ENCODE measurements at regions not wholly inside any gene's neighbourhood (a gene's known extent, or its start where the extent isn't known, plus 50 kb on each side); places are given as distances from the start of the nearest gene placed in this dataset.

- no peak overlapping the region for H2AFZ ChIP-seq (ENCODE audit: low read length)
- H3K27ac ChIP-seq (ENCODE audit: low read length) = no peak overlapping the region
- H3K79me2 ChIP-seq (ENCODE audit: low read length) = no peaks in the 10 kb centered on the region
These were observed 50.6 kb upstream of the FER start for GRCh38 chr5:108696951-108697715.

GRCh38 chr5:108696407-108696806 lies 51.3 kb upstream of the FER start:
- no peak for DNase-seq

More at GRCh38 chr5:108696951-108697715, 50.6 kb upstream of the FER start:
- no peak for TF ChIP-seq CTCF (IDR thresholded peaks at IDR 0.05; ENCODE audit: low read length)
- no peaks in the 10 kb centered on the region for H3K4me1 ChIP-seq (ENCODE audit: low read length)
- no peaks in the 10 kb centered on the region for H3K27me3 ChIP-seq (replicated peaks; ENCODE audit: insufficient read depth, low read length)
- no peaks in the 10 kb centered on the region for H3K9me3 ChIP-seq (replicated peaks; ENCODE audit: insufficient read depth, low read length)
- no peak overlapping the region for H3K4me2 ChIP-seq (ENCODE audit: low read depth, low read length)
- no peak for DNase-seq
- no peak overlapping the region for H3K9ac ChIP-seq (ENCODE audit: low read length)
- no peaks in the 10 kb centered on the region for H3K9me2 ChIP-seq (replicated peaks; ENCODE audit: insufficient read depth, low read length)
- no peak overlapping the region for H3K4me3 ChIP-seq (ENCODE audit: low read length)
- no peaks in the 10 kb centered on the region for H3K36me3 ChIP-seq (replicated peaks; ENCODE audit: insufficient read depth, low read length)
- no peaks in the 10 kb centered on the region for H3F3A ChIP-seq (ENCODE audit: insufficient read depth, low read length)
- no peaks in the 10 kb centered on the region for H4K20me1 ChIP-seq (ENCODE audit: insufficient read depth, low read length)

GRCh38 chr5:108688485-108688884 lies 59.2 kb upstream of the FER start:
- Histone ChIP-seq H2AFZ (ENCODE audit: low read length) (no peak overlapping the region), H3K9me3 (replicated peaks; ENCODE audit: insufficient read depth, low read length) (no peaks in the 10 kb centered on the region), H3K9ac (ENCODE audit: low read length) (no peak overlapping the region), H3K4me2 (ENCODE audit: low read depth, low read length) (no peak overlapping the region), H3K27ac (ENCODE audit: low read length) (no peak overlapping the region), H3K27me3 (replicated peaks; ENCODE audit: insufficient read depth, low read length) (no peaks in the 10 kb centered on the region), H3K4me3 (ENCODE audit: low read length) (no peak overlapping the region), H3F3A (ENCODE audit: insufficient read depth, low read length) (peaks cover 3% of the 10 kb centered on the region; the same call in 1 of the 2 replicates), H4K20me1 (ENCODE audit: insufficient read depth, low read length) (no peaks in the 10 kb centered on the region), H3K9me2 (replicated peaks; ENCODE audit: insufficient read depth, low read length) (no peaks in the 10 kb centered on the region), H3K4me1 (ENCODE audit: low read length) (no peaks in the 10 kb centered on the region), H3K79me2 (ENCODE audit: low read length) (no peaks in the 10 kb centered on the region), H3K36me3 (replicated peaks; ENCODE audit: insufficient read depth, low read length) (no peaks in the 10 kb centered on the region)
- DNase-seq = no peak
- TF ChIP-seq CTCF (IDR thresholded peaks at IDR 0.05; ENCODE audit: low read length) = no peak
- no peak for TF ChIP-seq EZH2phosphoT487 (IDR thresholded peaks at IDR 0.05; ENCODE audit: low read length)
- no peak for TF ChIP-seq EZH2 (optimal IDR thresholded peaks at IDR 0.05; ENCODE audit: low read depth, low read length)

More at GRCh38 chr5:108696407-108696806, 51.3 kb upstream of the FER start:
- no peaks in the 10 kb centered on the region for H3K79me2 ChIP-seq (ENCODE audit: low read length)
- H3K9me2 ChIP-seq (replicated peaks; ENCODE audit: insufficient read depth, low read length) = no peaks in the 10 kb centered on the region
- H3K4me3 ChIP-seq (ENCODE audit: low read length) = no peak overlapping the region
- H3K36me3 ChIP-seq (replicated peaks; ENCODE audit: insufficient read depth, low read length) = no peaks in the 10 kb centered on the region
- no peak overlapping the region for H3K27ac ChIP-seq (ENCODE audit: low read length)
- no peak overlapping the region for H3K4me2 ChIP-seq (ENCODE audit: low read depth, low read length)
- no peaks in the 10 kb centered on the region for H3K27me3 ChIP-seq (replicated peaks; ENCODE audit: insufficient read depth, low read length)
- H4K20me1 ChIP-seq (ENCODE audit: insufficient read depth, low read length) = no peaks in the 10 kb centered on the region
- H3K9ac ChIP-seq (ENCODE audit: low read length) = no peak overlapping the region
- TF ChIP-seq EZH2phosphoT487 (IDR thresholded peaks at IDR 0.05; ENCODE audit: low read length) (no peak), EZH2 (optimal IDR thresholded peaks at IDR 0.05; ENCODE audit: low read depth, low read length) (no peak), CTCF (IDR thresholded peaks at IDR 0.05; ENCODE audit: low read length) (no peak)
- no peak overlapping the region for H2AFZ ChIP-seq (ENCODE audit: low read length)
- no peaks in the 10 kb centered on the region for H3K4me1 ChIP-seq (ENCODE audit: low read length)
- no peaks in the 10 kb centered on the region for H3F3A ChIP-seq (ENCODE audit: insufficient read depth, low read length)
- H3K9me3 ChIP-seq (replicated peaks; ENCODE audit: insufficient read depth, low read length) = no peaks in the 10 kb centered on the region
